ENCODE measurements at regions not wholly inside any gene's neighbourhood (a gene's known extent, or its start where the extent isn't known, plus 50 kb on each side); places are given as distances from the start of the nearest gene placed in this dataset.
"Not testable (repeated sequence)": the region's sequence is repeated elsewhere in the genome, so short reads cannot be mapped to it uniquely, and the experiment has no call there.

DNA sequence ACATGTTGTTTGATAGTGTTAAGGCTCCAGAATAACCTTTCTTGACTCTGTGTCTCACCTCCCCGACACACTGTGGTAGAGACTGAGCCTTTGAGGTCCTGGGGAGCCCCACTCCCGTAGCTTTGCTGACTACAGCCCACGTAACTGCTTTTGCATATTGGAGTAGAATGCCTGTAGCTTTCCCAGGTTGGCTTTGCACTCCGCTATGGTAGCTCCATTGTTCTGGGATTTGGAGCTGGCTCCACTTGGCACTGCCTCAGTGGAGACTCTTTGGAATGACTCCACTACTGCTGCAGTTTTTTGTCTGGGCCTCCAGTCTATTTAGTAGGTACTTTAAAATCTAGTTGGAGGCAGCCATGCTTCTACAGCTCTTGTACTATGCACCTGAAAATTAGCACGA lies 56.2 kb upstream of the ANXA1 start:
- DNase-seq (ENCODE audit: low read depth), result no peak

DNA sequence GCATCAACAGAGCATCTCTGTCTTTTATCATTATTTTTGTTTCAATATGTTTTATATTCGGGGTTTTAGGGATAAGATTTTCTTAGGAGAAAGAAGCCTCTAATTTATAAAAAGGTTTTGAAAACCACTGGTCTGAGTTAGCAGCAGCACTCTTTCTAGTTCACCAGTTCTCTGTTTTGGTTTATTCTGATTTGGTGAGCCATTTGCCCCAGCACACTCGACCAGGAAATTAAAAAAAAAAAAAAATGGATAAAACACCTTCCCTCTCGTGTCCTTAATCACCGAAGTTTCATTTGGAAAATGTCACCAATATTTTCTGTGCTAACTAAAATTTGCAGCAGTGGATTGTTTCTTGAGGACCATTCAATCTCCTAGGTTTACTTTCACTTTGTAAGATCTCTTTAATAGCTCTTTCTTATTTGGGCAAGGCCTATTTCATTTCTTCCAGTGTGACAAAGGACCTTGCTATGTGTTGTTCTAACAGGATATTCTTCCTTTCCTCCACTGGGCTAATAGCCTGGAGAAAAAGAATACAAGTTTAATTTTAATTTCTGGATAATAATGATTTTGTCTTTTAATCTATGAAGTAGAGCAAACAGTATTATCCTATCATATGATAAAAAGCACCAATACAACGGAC lies 57.8 kb upstream of the ANXA1 start:
- DNase-seq (ENCODE audit: low read depth), result peak; percentile 23

DNA sequence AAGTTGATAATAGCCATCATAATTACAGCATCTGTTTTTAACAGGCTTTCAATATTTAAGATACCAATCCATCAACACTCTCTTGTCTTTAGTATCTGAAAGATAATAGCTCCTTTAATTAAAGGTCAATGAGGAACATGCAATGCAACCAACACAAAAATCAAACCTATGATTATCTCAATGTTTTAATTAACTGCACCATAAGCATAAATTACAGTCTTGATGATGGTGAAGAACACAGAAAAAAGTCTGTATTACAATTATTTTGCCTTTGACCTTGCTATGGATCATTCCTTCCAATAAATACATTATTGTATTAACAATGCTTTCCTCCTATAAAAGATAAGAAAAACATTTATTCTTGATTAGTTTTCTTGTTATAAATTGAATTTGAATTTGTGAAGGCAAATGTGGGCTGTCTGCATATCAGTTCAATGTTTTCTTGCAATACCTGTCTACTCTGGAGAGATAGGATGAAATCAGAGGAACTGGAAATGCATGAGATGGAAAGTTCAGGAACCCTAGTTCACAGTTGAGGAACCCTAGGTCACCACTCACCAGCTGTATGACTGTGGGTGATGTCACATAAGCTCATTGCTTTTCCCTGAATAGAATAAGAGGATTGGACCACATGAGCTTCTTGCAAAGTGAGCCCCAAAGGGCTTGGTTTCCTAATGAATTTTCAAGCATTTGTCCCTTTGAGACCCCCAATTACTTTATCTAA lies 58.5 kb upstream of the ANXA1 start:
- no peak for DNase-seq (ENCODE audit: low read depth)

DNA sequence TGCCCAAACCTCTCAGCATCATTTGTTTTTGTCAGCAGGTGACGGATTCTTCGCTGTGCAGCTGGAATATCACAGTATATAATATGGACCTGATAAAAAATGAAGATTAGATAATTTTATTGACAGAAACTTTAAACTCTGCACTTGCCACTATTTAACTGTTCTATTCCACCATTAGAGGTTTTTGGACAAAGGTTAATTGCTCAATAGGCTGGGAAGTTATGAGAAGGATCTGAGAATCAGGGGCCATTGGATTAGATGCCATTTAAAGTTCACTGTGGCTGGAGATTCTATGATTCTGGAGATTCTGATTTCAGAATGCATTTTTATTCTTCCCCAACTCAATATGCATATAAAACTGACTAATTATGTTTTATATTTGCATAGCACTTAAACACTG lies 59.8 kb upstream of the ANXA1 start:
- DNase-seq (ENCODE audit: low read depth), result no peak

DNA sequence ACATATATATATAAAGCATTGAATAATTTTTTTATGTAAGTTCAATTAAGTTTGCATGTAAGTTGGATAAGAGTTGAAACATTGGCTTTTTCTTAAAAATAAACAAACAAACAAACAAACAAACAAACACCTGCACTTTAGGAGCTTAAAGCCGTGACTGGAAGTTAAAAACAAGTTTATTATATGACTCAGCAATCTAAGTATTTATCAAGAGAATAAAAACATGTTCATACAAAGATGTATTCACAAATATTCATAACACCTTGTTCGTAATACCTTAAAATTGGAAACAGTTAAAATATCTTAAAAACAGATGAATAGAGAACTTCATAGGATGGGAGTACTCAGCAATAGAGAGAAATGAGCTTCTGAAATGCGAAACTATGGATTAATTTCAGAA lies 61.5 kb upstream of the ANXA1 start:
- no peak for DNase-seq (ENCODE audit: low read depth)

DNA sequence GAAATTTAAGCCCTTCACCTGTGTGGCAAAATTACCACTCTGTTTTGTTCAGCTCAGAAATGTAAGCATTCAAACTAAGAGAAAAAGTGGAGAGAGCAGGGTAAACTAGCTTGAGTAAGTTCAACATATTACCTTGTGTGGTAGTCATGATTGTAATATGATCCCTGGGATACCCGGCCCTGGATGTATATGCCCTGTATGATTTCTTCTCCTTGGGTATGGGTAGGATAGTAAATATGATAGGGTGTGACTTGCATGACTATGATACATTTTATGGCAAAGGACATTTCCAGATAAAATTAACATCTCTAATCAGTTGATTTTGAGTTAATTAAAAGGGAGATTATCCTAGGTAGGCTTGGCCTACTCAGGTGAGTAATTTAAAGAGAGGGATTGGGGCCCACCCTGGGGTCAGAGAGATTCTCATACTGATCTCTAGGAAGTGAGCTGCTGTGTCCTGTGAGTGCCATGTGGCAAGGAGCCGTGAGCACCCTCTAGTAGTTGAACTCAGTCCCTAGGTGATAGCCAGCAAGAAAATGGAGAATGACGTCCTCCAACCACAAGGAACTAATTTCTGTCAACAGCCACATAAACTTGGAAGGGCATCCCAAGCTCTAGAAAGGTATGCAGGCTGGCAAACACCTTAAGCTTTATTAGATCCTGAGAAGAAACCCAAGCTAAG lies 62.2 kb upstream of the ANXA1 start:
- DNase-seq (ENCODE audit: low read depth), result no peak

- not testable (repeated sequence) for DNase-seq (ENCODE audit: low read depth)
These were observed 63.8 kb upstream of the ANXA1 start for GRCh38 chr9:73087876-73088275.

DNA sequence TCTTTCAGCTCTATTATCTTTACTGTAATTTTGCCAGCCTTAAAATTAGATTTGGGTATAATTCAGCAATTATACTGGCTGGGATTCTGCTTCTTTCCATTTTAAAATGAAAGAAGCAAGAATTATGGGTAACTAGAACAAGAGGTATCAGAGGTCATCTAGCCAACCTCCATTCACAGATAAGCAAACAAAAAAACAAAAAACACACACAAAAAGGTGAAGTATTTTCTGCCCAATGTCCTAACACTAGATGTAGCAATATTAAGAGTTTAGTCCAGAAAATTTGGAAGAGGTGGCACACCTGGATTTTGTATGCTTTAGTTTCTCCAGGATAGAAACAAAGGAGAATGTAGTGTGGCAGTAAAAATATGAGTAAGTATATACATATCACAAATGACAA lies 68.1 kb upstream of the ANXA1 start:
- no peak for DNase-seq (ENCODE audit: low read depth)

GRCh38 chr9:73081979-73082657 lies 69.5 kb upstream of the ANXA1 start:
- DNase-seq (ENCODE audit: low read depth), result peak; percentile 56

DNA sequence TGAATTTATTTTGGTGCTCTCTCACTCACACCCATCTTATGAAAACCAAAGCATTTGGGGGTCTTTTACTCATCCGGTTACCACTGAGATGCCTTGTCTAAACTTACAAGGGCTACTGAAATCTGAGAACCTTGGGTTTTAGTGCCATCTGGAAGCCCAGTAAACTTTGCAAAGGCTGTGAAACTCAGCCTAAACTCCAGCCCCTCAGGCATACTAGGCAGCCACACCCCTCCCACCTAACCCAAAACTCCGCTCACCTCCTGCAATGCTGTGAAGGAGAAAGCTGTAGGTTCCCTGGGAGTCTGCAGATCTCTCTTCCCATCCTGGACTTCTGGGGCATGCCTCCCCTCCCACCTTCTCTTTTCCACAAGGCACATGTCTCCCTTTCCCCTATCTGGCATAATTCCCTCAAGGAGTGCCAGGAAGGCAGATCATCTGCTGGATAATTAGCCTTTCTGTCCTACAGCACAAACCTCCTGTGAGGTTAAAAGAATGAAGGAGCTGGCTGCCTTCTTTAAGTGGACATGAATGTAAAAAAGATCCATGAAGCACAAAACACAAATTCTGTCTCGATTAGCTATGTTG lies 71.5 kb upstream of the ANXA1 start:
- DNase-seq (ENCODE audit: low read depth), result peak; percentile 7

GRCh38 chr9:73079326-73079725 lies 72.3 kb upstream of the ANXA1 start:
- no peak for DNase-seq (ENCODE audit: low read depth)

DNA sequence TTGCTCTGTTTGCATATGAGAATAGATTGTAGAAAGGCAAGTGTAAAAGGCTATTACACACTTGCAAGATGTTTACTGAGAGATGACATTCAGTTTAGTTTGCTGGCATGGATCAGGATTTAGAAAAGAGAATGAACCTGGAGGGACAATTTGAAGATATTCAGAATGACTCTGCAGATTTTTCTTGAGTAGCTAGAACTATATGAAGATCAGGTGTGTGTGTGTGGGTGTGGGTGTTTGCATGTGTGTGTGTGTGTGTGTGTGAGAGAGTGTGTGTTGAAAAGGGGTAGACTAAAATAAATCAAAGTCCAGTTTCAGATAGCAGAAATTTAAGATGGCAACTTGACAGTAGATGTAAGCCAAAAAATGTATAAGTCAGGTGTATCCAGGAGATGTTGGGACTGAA lies 74.0 kb upstream of the ANXA1 start:
- DNase-seq (ENCODE audit: low read depth), result no peak

DNA sequence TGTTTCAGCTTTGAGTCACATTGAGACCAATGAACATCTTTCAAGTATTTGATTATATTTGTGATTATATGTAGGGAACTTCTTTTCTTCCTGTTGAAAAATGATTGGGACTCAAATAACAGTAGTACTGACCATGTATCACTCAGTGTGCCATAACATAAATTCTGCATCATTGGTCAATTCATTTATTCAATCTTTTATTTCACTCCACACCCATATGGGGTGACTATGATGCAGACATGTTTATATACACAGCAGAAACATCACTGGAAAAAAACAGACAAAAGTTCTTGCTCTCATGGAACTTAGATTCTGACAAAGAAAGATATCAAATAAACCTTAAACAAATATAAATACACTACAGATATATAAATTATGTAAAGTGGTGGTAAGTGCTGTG lies 74.7 kb upstream of the ANXA1 start:
- no peak for DNase-seq (ENCODE audit: low read depth)

DNA sequence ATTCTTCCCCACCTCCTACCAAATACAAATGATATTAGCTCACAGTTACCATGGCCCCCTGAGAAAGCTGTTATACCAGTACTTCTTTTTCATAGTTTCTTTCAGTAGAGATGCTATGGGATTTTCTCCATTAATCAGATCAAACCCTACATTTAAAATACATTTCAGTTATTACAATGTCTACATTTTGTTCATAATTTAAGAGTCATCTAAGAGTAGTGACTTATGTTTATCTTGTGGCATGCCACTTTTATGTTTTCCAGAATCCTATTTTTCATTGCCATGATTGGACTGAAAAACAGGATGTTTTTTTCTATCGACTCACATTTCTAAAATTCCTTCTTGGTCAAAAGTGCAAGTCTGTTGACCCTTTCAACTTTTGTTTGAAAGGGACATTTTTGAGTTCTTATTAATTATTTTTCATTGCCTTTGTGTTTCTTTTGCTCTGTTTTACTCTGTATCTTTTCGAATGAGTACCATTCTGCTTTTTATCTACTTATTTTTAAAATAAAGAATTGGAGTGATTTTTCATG lies 77.4 kb upstream of the ANXA1 start:
- peak; percentile 20 for DNase-seq (ENCODE audit: low read depth)

DNA sequence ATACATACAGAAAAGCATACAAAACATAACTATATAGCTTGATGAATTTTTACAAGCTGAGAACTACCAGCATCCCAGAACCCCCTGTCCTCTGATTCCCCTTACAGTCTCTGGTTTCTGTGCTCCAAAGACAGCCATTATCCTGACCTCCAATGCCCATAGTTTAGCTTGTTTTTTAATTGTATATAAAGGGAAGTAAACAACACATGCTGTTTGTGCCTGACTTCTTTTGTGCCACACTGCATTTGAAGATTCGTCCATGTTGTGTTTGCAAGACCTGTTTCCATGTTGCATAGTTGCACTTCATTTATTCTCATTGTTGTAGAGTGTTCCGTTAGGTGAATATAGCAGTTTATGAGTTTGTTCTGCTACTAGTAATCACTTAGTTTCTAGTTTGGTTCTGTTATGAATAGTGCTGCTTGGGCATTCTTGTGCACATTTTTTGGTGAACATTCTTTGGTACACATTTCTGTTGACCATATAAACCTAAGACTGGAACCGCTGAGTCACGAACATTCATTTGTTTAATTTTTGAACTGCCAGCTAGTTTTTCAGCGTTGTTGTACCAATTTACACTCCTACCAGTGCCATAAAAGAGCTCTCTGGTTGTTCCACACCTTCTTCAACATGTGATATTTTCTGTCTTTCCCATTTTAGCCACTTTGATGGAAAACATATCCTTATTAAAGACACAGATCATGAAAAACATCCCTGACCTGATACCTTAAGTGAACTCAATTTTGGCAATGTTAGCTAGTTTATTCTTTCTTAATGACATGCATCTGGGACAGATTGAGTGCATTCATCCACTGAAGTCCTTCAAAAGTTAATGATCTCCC lies 78.1 kb upstream of the ANXA1 start:
- DNase-seq (ENCODE audit: low read depth), result peak; percentile 57

- DNase-seq (ENCODE audit: low read depth), result no peak
These were observed 84.6 kb upstream of the ANXA1 start for GRCh38 chr9:73067074-73067473.

DNA sequence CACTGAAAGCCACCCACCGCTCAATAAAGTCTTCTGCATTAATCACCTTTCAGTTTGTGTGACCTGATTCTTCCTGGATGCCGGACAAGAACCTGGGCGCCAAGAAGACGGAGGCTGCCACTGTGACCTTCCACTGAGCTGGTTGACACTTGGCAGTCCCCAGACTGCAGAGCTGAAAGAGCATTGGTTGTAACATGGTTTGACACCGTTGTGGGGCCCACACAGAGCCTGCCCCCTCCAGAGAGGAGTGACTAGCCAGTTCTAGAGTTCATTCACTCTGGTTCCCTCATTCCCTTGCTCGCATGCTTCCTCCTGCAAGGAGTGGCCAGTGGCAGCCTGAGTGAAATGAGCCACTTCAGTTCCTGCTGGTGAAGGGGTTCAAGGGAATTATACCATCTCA lies 86.2 kb upstream of the ANXA1 start:
- no peak for DNase-seq (ENCODE audit: low read depth)

DNA sequence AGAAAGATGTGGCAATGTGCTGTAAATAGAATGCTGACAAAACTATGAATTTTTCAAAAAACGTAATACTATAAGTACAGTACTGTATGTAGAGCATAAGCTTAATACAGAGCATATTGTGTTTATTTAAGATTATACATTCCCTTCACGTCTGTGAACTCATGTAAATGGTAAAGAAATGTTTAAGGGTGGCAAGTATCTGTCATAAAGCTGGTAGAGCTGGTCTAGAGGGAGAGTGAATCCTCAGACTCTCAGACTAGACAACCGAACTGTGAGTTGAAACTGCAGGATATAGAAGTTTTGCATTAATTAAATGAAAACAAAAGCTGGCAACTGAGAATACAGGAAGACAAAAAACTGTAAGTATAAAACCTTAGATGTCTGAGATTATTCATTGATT lies 87.3 kb upstream of the ANXA1 start:
- DNase-seq (ENCODE audit: low read depth), result no peak

- no peak for DNase-seq (ENCODE audit: low read depth)
These were observed 90.5 kb upstream of the ANXA1 start for GRCh38 chr9:73061146-73061545.

- no peak for DNase-seq (ENCODE audit: low read depth)
These were observed 92.4 kb upstream of the ANXA1 start for GRCh38 chr9:73059247-73059646.

- DNase-seq (ENCODE audit: low read depth), result peak; percentile 63
These were observed 95.4 kb upstream of the ANXA1 start for GRCh38 chr9:73056245-73056644.

Data from fibroblast of gingiva (primary cell).